ENCODE measurements at regions not wholly inside any gene's neighbourhood (a gene's known extent, or its start where the extent isn't known, plus 50 kb on each side); places are given as distances from the start of the nearest gene placed in this dataset.

- TF ChIP-seq CTCF (IDR thresholded peaks at IDR 0.05; ENCODE audit: low read depth, low read length, poor library complexity, severe bottlenecking), result no peak
- no peak for TF ChIP-seq EZH2phosphoT487 (IDR thresholded peaks at IDR 0.05; ENCODE audit: borderline replicate concordance, low read length)
Measured at GRCh38 chr12:17763366-17763765, 326.6 kb downstream of the RERGL start.

Data from DOHH2 (cell line).